HG03354 (cell line): ENCODE measurements at regions not wholly inside any gene's neighbourhood (a gene's known extent, or its start where the extent isn't known, plus 50 kb on each side); places are given as distances from the start of the nearest gene placed in this dataset.
"Not testable (repeated sequence)": the region's sequence is repeated elsewhere in the genome, so short reads cannot be mapped to it uniquely, and the experiment has no call there.

Experiments used
- ATAC-seq: cut with Tn5 transposase; IDR thresholded peaks from one replicate; pipeline ENCODE4 v1.9.1; 2021; ENCODE audit warnings: mild to moderate bottlenecking; ENCODE audit not compliant: unreplicated experiment, poor library complexity, severe bottlenecking

GRCh38 chr2:215644233-215644897 lies 208.5 kb upstream of the FN1 start:
- no peak for ATAC-seq

GRCh38 chr2:215638687-215639086 lies 202.8 kb upstream of the FN1 start:
- no peak for ATAC-seq

GRCh38 chr2:215637651-215638050 lies 201.8 kb upstream of the FN1 start:
- no peak for ATAC-seq

- ATAC-seq, result no peak
Observed at GRCh38 chr2:215636816-215637215, 200.9 kb upstream of the FN1 start.

- ATAC-seq, result no peak
Observed at GRCh38 chr2:215635788-215636139, 199.9 kb upstream of the FN1 start.

- ATAC-seq, result no peak
Observed at GRCh38 chr2:215635071-215635787, 199.4 kb upstream of the FN1 start.

- no peak for ATAC-seq
Observed at GRCh38 chr2:215633360-215633759, 197.5 kb upstream of the FN1 start.

GRCh38 chr2:215631696-215632095 lies 195.8 kb upstream of the FN1 start:
- ATAC-seq, result no peak

- not testable (repeated sequence) for ATAC-seq
Observed at GRCh38 chr2:215630796-215631195, 194.9 kb upstream of the FN1 start.

GRCh38 chr2:215627771-215628170 lies 191.9 kb upstream of the FN1 start:
- ATAC-seq, result no peak

- no peak for ATAC-seq
Observed at GRCh38 chr2:215626812-215627281, 191.0 kb upstream of the FN1 start.

GRCh38 chr2:215626063-215626462 lies 190.2 kb upstream of the FN1 start:
- no peak for ATAC-seq

GRCh38 chr2:215625207-215625606 lies 189.3 kb upstream of the FN1 start:
- ATAC-seq, result no peak

- no peak for ATAC-seq
Observed at GRCh38 chr2:215624423-215624829, 188.6 kb upstream of the FN1 start.

GRCh38 chr2:215622837-215623236 lies 187.0 kb upstream of the FN1 start:
- ATAC-seq, result no peak

- no peak for ATAC-seq
Observed at GRCh38 chr2:215621381-215621780, 185.5 kb upstream of the FN1 start.

GRCh38 chr2:215620528-215620927 lies 184.7 kb upstream of the FN1 start:
- ATAC-seq, result no peak

GRCh38 chr2:215619989-215620388 lies 184.1 kb upstream of the FN1 start:
- no peak for ATAC-seq

GRCh38 chr2:215619022-215619958 lies 183.4 kb upstream of the FN1 start:
- no peak for ATAC-seq

- ATAC-seq, result no peak
Observed at GRCh38 chr2:215618145-215618544, 182.3 kb upstream of the FN1 start.
